RPMI7951 (cell line): ENCODE measurements at regions not wholly inside any gene's neighbourhood (a gene's known extent, or its start where the extent isn't known, plus 50 kb on each side); places are given as distances from the start of the nearest gene placed in this dataset.

Experiments used
- DNase-seq: peaks from one replicate; pipeline ENCODE4 v3.0.0-alpha.2; 2012; ENCODE audit warnings: low read depth

DNA sequence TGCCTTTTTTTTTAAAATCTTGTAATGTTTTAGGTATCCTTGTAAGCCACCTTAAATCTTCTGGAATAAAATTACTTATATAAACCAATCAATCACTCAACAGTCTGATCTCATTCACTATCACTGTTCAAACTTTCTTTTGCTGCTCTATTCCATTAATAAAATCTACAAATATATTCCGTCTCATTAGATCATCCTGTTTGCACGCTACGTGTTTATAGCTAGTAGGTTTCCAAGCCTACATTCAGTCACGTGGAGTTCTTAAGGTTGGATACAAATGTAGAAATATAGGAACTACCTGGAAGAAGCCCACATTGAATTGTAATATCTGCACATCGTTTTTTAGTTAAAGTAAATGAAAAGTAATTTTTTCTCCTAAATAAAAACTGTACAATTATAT is 274.8 kb upstream of the CNTN4 start:
- no peak for DNase-seq

DNA sequence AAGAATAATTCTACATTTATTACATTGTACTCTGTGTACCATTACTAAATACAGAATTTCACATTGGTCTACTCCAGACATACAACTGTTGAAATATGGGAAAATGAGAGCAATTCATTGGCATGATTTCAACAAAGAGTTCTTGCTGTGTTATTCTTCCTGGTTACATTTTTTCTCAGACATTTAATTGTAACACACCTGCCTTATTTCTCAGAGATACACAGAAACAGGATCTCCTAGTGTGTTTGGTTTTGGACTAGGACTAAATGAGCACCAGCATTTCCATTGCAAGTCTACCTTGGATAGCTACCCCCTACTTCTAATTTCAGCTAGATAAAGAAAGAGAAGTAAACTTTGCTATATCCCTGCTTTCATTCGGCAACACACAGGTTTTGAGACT is 274.3 kb upstream of the CNTN4 start:
- no peak for DNase-seq

DNA sequence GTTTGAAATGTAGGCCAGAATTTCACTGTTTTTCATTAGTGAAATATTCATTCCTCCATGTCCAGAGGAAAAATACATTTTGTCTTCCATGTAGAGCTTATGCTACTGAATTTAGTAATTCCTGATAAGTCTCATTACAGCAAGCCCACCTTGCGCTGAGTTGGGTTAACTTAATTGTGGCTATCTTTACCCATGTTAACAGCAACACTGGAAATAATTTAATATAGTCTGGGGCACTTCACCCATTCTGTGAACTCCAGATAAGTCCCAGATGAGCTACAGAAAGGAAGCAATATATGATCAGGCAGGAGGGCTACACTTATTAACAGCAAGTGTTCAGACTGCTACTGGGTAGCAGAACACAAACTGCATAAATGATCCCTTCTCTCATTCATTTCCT is 270.1 kb upstream of the CNTN4 start:
- DNase-seq = no peak

DNA sequence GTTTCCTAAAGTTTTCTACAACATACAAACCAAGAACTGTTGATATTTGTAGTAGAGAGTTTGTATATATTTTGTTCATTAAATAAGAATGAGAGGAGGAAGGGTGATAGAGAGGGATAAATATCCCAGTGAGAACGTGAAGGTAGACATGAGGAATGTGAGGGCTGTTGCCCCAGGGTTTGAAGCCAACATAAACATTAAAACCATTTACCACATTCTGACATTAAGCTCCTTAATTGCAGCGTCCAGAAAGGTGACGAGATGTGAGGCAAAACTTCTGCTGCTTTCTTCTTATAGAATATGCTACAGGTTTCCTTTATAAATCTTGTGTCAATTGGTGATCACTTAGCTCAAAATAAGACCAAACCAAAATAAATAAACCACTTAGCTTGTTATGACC is 267.8 kb upstream of the CNTN4 start:
- no peak for DNase-seq

DNA sequence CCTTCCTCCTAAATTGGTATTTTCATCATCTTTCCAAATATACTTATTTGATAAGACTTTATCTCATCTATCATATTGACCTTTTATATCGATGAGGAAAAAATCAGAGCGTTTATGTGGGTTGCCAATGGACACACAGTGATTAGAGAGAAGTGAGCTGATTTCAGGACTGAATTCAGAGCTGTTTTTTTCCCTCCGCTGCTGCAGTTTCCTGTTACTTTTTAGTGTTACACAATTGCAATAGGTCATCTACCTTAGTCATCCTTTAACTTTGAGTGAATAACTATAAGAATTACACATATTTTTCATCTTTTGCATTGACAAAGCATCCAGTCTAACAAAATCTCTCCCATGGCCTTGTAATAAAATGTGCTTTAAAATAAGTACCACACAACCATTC is 266.3 kb upstream of the CNTN4 start:
- DNase-seq = no peak

DNA sequence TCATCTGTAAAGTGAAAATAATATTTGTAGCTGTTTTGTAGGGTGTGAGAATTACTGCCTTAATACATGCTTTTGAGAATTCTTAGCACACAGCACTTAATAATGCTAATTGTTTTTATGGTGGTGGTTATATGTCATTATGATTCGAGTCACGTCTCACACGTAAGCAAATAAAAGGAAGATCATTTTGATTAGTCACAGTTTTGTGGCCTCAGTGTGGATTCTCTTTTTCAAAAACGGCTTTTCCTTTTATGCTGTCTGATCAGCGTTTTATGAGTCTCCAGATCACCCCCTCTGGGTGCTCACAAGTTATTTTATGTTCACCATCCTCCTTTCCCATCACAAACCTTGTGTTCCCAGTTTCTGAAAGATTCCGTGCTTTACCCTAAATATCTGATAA is 255.6 kb upstream of the CNTN4 start:
- no peak for DNase-seq

DNA sequence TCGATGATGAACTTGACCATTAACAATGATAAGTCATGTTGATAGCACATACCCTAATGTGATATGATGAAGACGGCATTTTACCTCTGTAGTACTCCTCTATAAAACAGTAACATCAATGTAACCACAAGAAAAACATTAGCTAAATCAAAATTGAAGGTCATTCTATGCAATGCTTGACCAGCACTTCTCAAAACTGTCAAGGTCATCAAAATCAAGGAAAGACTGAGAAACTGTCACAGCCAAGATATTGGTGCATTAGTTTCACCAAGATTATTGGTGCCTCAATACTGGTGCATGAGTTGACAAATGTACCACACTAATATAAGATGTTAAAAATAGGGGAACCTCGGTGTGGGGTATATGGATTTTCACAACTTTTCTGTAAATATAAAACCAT is 251.1 kb upstream of the CNTN4 start:
- DNase-seq = no peak

DNA sequence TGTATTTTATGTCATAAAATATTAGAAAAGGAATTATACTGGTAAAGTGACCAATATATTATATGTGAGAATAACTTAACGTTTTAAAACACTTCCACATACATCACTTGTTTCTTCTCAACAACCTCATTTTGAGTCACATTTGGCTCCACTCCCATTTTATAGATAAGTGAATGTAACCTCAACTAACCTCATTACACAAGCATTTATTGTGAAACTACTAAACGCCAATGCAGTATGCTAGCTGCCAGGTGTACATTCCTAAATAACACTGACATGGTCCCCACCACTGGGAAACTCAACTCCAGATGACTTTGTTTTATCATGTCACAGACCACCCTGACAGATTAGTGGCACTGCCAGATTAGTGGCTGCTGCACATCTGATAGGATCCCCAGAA is 249.7 kb upstream of the CNTN4 start:
- no peak for DNase-seq

DNA sequence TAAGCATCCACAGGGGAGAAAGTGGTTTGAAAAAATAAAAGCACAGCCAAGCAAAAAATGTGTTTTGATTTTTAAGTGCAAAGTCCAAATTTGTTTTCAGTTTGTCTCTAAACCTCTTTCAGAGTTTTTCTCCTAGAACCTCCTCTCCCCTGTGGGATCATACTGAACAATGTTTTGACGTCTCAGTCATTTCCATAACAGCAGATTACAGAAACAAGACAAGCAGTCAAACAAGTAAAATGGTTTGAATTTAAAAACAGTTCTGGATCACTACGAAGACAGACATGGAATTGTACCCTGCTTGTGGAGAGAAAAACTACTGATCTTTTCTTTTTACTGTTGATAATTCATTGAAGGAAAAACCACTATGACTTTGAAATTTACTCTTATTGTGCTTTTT is 245.7 kb upstream of the CNTN4 start:
- DNase-seq = no peak

DNA sequence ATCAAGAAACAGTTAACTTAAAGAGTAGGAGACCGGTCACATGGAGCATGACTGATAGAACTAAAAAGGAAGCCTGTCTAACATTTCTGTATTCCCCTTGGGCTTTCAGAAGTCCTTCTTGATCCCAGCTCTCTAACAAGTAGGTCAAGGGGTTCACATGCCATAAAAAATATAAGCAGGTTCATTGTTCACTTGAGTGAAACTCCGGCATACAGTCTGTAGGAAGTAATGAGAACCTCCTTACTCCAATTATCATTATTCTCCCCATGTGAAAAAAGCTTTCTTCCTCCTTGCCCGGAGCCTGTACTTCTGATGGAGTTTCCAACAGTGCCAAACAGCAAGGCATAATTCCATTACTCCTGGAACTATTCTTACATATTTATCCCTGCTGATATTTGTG is 242.8 kb upstream of the CNTN4 start:
- DNase-seq = no peak

DNA sequence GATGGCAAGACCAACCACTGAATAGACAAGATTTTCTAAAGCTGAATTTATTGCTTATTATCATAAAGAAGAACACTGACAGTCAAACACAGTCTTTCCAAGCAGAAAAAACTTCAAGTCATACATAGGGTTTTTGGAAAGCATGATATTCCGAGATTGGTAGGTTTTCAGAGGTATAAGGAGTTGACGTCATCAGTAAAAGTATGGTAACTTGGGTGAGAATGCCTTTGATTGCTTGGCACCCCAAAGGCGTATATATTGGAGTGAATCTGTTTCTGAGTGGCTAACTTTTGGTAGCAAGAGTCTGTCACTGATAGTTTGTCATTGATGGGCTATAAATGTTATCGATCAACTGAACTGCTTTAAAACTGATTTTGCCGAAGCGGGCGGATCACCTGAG is 227.9 kb upstream of the CNTN4 start:
- DNase-seq = no peak

DNA sequence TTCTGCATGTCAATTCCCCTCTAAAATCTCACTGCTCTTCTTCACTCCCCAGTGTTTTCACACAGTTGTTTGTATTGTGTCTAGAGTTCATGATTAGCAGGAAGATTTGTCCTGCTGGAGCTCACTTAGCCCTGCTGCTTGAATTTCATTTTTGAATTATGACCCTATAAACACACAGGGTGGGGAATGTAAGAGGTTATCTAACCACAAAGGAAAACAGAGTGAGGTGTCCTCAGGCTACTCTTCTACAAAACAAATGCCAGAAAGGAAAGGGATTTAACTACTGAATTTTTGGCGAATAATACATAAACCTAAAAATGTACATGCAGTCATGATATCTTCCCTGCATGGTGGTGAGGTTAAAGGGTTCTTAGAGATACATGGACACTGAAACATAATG is 215.1 kb upstream of the CNTN4 start:
- DNase-seq = no peak

DNA sequence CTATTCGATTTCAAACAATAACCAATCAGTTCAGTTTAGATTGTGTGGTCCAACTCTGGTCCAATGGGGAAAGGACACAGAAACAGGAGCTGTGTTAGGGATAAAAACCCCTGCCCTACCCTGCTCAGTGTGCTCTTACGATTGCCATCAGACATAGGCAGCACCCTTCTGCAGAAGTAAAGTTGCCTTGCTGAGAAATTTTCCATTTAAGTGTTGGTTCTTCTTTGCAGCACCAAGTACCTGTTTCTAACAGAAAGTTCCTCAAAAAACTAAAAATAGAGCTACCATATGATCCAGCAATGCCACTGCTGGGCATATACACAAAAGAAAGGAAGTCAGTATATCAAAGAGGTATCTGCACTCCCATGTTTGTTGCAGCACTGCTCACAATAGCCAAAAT is 206.2 kb upstream of the CNTN4 start:
- DNase-seq = no peak

DNA sequence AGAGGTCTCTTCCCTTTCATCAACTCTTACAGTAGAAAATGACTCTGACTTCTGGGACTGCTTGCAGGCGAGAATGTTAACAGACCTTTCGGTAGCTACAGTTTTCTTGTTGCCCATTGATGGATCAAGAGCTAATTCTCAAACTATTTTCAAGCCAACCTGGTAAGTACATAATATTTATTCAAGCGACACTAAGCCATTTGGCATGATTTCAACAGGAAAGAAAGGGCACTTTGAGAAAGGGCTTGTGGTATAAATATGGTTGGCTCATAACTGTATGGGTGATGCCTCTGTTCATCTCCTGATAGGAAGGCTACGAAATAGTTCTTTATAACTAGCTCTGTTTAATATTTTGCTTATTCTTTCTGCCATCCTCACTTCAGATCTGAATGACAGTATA is 196.2 kb upstream of the CNTN4 start:
- DNase-seq = no peak

DNA sequence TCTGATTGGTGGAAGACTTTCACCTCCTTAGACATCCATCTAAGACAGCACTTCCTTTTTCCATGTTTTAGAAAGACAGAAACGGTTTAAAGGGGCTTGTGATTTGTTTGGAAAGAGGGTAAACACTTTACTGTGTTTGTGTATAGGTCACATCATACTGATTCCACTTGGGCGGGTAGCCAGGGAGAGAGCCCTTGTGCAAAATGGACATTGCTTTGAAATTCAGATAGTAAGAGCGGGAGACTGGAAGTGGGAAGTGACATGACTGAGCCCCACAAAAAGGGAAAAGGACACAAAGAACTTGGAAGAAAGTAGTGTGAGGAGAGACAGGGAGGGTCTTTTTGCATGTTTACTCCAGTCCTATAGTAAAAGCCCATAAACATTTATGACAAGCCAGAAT is 195.6 kb upstream of the CNTN4 start:
- DNase-seq = no peak

DNA sequence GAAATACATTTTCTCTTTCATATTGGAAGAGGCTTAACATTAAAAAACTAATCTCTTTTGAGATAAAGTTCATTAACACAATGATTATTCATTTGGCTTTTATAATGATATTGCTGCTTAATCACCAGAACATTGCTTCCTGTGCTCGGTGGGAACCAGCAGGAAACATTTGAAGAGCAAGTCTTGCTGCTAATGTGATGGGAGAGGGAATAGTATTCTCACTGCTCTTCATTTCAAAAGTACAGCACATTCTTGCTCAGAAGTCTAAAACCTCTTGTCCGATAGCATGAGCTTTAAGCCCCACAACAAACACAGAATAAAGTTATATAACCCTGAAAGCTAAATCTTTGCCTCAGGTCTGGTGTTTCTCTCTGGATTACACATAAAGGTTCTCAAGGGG is 190.8 kb upstream of the CNTN4 start:
- DNase-seq = no peak

DNA sequence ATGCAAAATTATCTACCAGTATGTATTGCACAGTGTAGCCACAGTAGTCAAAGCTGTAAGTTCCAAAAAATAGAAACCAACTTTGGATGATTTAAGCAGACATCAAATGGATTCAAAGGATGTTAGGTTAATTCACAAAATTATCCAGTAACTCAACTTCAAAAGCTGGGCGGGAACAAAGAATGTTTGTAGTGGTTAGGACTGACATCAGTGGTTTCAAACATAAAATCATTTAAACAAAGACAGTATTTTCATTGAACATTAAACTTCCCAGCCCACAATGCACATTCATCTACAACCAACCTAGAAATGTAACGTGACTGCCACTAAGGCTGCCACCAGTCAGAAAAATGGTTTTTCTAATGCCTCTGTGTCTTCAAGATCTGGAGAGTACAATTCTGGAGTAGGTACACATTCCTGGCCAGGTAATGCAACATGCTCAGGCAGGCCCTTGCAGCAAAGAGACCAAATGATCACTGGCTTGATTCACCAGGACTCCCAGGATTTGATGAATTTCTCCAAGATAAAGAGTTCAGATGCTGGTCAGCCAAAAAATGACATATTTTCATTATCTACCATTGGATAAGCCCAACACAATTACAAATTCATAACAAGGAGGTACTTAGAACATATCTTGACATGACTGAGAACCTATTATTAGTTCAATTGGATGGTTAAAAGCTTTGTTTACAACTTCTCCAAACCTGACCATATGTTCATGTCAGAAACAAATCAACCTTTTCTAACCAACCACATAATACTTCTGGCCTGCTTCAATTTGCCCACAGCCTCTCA is 189.8 kb upstream of the CNTN4 start:
- DNase-seq = no peak

DNA sequence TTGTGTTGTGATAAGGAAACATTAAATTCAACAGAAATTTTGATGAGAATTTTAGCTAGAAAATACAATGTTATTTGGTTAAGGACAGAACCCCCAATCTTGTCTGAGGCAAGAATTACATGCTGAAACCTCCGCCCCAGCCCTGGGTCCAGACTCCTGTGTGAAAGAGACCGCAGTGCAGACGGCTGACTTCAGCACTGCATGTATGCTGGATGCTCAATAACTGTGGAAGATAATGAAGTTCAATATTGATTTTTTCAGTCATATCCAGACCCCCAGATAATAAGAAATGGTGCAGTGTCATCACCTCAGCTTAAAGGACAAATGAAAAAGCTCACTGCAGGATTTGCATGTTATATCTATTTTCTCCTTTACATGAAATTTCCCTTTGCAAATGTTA is 188.3 kb upstream of the CNTN4 start:
- DNase-seq = no peak

DNA sequence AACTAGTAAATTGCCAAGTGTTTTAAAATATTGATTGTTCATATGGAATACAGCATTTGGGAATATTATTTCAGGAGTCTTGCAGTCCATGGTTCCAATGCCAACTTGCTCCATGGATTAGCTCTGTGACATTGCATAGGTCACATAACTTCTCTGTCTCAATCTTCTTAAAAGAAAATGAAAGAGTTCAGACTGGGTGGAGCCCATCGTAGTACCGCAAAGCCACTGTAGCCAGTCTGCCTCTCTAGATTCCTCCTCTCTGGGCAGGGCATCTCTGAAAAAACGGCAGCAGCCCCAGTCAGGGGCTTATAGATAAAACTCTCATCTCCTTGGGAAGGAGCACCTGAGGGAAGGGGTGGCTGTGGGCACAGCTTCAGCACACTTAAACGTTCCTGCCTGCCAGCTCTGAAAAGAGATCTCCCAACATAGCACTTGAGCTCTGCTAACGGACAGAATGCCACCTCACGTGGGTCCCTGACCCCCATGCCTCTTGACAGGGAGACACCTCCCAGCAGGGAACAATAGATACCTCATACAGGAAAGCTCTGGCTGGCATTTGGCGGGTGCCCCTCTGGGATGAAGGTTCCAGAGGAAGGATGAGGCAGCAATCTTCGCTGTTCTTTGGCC is 168.8 kb upstream of the CNTN4 start:
- no peak for DNase-seq

DNA sequence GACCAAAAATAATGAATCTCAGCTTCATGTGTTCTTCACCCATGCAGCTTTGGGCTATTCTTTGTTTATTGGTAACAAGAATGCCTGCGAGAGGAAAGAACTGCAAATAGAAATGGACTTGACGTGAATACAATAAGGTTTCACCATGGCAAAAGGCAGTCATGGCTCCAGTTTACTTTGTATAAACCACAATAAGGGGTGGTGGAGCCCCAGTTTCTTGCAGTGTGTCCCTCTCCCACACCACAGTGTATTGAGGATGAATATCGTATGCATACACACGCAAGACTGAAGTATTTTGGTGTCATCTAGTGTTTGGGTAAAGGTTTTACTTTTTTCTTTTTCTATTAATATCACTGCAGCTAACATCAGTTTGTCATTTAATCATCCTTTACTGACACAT is 159.7 kb upstream of the CNTN4 start:
- DNase-seq = no peak

DNA sequence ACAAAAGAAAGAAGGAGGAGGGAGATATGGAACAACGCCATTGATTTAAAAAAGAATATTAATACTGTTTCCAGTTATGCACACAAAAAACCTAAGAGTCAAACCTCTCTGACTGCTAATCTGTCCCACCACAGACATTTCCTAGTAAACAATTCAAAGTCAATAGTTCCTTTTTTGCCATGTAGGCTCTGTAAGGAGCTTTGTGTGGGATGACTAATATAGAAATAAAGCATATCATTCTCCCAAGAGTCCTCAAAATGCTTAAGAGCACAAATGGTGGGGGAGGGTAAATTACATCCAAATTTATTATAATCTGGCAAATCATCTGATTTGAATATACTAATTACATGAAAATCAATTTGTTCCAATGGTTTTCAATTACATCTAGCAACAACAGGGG is 155.9 kb upstream of the CNTN4 start:
- no peak for DNase-seq

DNA sequence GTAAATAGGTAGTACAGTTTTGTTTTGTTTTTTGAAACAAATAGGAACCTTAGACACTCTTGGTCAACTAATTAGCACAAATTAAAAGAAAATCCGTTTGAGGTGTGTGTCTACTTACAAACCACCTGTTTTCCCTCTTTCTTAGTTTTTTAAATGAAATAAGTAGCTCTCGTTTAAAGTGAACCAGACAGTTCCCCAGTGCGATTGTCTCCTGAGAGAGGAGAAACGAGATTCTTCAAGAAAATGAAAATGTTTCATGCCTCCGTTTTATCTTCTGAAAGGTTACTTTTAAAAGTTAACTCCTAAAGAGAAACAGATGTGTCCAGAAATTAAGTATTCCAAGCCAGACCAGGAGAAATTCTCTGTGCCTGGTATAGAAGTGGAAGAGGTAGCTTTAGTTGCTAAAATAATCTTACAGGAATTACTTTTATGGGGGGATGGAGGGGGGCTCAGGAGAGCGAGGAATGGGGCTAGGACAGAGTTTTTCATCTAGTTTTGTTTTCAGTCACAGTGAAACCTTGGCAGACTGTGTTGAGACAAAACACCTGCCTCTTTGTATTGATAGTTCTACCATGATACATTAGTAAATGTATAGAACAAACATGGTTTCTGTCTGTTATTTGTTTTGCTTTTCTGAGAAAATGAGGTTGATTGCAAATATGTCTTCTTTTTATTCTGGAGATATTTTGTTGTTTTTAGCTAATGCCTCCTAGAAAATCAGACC is 155.1 kb upstream of the CNTN4 start:
- DNase-seq = no peak

DNA sequence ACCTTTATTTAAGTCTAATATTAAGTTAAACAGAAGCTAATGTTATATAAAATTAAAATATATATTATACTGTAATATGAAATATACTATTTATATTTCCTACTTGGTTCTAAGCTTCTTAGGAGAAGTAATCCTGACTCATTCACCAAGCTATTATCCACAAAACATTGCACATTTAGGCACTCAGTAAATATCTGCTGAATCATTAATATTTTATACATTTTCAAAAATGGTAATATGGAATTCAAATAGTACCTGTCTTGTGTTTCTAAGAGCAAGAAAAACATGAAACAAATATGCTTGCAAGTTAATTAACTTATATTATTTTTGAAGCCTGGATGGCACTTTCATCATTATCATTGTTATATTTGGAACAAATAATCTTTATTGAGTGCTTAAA is 153.0 kb upstream of the CNTN4 start:
- DNase-seq = no peak
